Right lobe of liver (tissue), 6 donors: ENCODE measurements at regions not wholly inside any gene's neighbourhood (a gene's known extent, or its start where the extent isn't known, plus 50 kb on each side); places are given as distances from the start of the nearest gene placed in this dataset.
"Not testable (repeated sequence)": the region's sequence is repeated elsewhere in the genome, so short reads cannot be mapped to it uniquely, and the experiment has no call there.

Experiments
- ATAC-seq, 4 donors: fragments of 200-7000 bp; cut with Tn5 transposase; one replicate each; pipeline ENCODE4 v1.9.1; 2020; ENCODE audit warnings: mild to moderate bottlenecking in 4 of 4, moderate library complexity in 4 of 4
- DNase-seq, 3 donors: peaks; one replicate each; pipeline ENCODE4 v3.0.0-alpha.2; 2020
- H3K27ac ChIP-seq, 3 donors: fragments of 200-600 bp; one replicate each; pipeline ENCODE4 v1.8.0; 2022
- H3K27me3 ChIP-seq, 2 donors: fragments of 200-600 bp; one replicate each; pipeline ENCODE4 v1.8.0; 2022
- H3K36me3 ChIP-seq, 4 donors: fragments of 200-600 bp; sonication (generic) in 1 of 4; one replicate each; pipeline versions ENCODE4 v1.5.1 to v1.8.0; 2017 to 2022; ENCODE audit warnings: control low read depth in 1 of 4
- H3K4me1 ChIP-seq, 4 donors: fragments of 200-600 bp; sonication (generic) in 1 of 4; one replicate each; pipeline versions ENCODE4 v1.5.1 to v1.8.0; 2017 to 2022; ENCODE audit warnings: control low read depth in 1 of 4
- H3K4me3 ChIP-seq, 3 donors: fragments of 200-600 bp; one replicate each; pipeline ENCODE4 v1.8.0; 2022
- H3K9me3 ChIP-seq, 4 donors: fragments of 200-600 bp; sonication (generic) in 1 of 4; one replicate each; pipeline versions ENCODE4 v1.5.1 to v1.8.0; 2017 to 2022; ENCODE audit warnings: control low read depth in 1 of 4
- POLR2A ChIP-seq: fragments of 450-650 bp; IDR thresholded peaks from one replicate; pipeline ENCODE4 v1.6.1; 2017; ENCODE audit warnings: antibody characterized with exemption, mild to moderate bottlenecking
- WGBS: methylation state at CpG from one replicate; pipeline ENCODE4 v1.1.6; 2018; ENCODE audit warnings: low coverage, low lambda C conversion rate; ENCODE audit not compliant: insufficient coverage; ENCODE audit errors: missing lambda C conversion rate; 5-methylcytosine and 5-hydroxymethylcytosine counted together
- intact Hi-C, 2 donors: fragments of 100-400 bp; cut with DNase I; formaldehyde crosslinking; loops; one replicate each; pipeline versions ENCODE4 v1.11.2 to v1.14.1; 2022
- TF ChIP-seq, protein P1 (sequence below), 4 donors: fragments of 200-600 bp in 3 of 4; fragments of 450-650 bp in 1 of 4; IDR thresholded peaks; one replicate each; pipeline versions ENCODE4 v1.5.1 to v1.8.0; 2016 to 2022; ENCODE audit warnings: antibody characterized with exemption in 4 of 4, mild to moderate bottlenecking in 2 of 4
- donor health status: DM: no; HTN: yes; CAD: no.
- donor health status: DM: no; HTN: no; CAD: no.
- donor health status: DM: no; HTN: no; CAD: no.
- donor health status: DM: no; HTN: yes; CAD: no.
- donor health status: DM: no; HTN: yes; CAD: no.

DNA sequence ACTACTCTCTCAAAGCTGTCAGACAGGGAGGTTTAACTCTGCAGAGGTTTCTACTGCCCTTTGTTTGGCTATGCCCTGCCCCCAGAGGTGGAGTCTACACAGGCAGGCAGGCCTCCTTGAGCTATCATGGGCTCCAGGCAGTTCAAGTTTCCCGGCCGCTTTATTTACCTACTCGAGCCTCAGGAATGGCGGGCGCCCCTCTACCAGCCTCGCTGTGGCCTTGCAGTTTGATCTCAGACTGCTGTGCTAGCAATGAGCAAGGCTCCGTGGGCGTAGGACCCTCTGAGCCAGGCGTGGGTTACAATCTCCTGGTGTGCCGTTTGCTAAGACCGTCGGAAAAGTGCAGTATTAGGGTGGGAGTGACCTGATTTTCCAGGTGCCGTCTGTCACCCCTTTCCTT, 124.3 kb downstream of the PTCHD1 start:
- DNase-seq, H3K4me1 ChIP-seq, intact Hi-C loops, H3K27me3 ChIP-seq, H3K27ac ChIP-seq, H3K9me3 ChIP-seq, H3K4me3 ChIP-seq, H3K36me3 ChIP-seq, ATAC-seq: not testable (repeated sequence)
- WGBS, result 86% methylated on average over 5 of the region's 13 CpGs

DNA sequence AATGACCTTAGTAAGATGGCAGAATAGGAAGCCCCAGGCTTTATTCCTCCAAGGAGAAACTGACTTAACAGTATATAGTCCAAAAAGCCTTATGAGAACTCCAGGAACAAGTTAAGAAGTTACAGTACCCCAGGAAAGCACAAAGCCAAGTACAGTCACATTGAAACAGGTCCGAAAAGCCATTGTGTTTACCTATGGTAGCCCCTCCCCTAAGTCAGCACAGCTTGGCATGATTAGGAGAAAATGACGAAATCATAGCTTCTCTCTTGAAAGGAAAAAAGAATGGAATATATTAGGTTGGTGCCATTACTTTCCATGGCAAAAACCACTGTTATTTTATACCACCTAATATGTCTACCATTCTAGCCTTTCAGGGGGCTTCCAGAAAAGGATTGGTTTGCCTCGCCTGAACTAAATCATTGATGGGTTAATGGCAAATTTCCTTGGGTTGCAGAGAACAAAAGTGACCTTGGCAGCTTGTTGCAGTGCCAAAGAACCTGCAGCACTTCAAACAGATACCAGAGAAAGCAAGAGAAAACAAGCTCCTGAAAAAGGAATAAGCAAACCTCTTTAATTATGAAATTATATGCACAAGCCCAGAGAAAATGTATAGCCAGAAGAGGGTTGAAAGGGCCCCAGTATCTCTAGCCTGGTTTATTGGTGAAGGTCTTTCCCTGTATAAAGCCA, 130.6 kb downstream of the PTCHD1 start:
- intact Hi-C loops, result no loop called here
- Histone ChIP-seq H3K36me3 (no peaks in the 10 kb centered on the region), H3K4me3 (no peak overlapping the region), H3K9me3 (peaks cover 0 to 21% (median 8%) of the 10 kb centered on the region in 4 donors), H3K27ac (no peak overlapping the region), H3K4me1 (no peaks in the 10 kb centered on the region), H3K27me3 (no peaks in the 10 kb centered on the region)
- no peak for DNase-seq
- peak in 1 of 4 donors; percentile 69 for ATAC-seq
- WGBS, result 46% methylated on average over 3 of the region's 3 CpGs
- TF ChIP-seq, protein P1, sequence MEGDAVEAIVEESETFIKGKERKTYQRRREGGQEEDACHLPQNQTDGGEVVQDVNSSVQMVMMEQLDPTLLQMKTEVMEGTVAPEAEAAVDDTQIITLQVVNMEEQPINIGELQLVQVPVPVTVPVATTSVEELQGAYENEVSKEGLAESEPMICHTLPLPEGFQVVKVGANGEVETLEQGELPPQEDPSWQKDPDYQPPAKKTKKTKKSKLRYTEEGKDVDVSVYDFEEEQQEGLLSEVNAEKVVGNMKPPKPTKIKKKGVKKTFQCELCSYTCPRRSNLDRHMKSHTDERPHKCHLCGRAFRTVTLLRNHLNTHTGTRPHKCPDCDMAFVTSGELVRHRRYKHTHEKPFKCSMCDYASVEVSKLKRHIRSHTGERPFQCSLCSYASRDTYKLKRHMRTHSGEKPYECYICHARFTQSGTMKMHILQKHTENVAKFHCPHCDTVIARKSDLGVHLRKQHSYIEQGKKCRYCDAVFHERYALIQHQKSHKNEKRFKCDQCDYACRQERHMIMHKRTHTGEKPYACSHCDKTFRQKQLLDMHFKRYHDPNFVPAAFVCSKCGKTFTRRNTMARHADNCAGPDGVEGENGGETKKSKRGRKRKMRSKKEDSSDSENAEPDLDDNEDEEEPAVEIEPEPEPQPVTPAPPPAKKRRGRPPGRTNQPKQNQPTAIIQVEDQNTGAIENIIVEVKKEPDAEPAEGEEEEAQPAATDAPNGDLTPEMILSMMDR (IDR thresholded peaks at IDR 0.05), result no peak

DNA sequence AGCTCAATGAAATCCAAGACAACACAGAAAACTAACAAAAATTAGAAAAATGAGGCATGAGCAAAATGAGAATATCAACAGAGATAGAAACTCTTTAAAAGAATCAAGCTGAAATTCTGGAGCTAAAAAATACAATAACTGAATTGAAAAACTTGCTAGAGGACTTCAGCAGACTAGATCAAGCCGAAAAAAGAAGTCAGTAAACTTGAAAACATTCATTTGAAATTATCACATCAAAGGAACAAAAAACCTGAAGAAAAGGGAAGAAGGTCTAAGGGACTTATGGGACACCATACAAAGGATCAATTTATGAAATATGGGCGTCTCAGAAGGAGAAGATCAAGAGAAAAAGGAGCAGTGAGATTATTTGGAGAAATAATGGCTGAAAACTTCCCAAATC, 131.3 kb downstream of the PTCHD1 start:
- TF ChIP-seq, protein P1 (IDR thresholded peaks at IDR 0.05), result no peak
- no peak for TF ChIP-seq POLR2A
- ATAC-seq (no peak), DNase-seq (no peak)
- peaks cover 0 to 17% (median 7%) of the 10 kb centered on the region in 4 donors for H3K9me3 ChIP-seq
- H3K4me1 ChIP-seq, result no peaks in the 10 kb centered on the region
- 33% methylated on average over 2 of the region's 2 CpGs for WGBS
- intact Hi-C loops, result no loop called here
- no peak overlapping the region for H3K4me3 ChIP-seq
- no peaks in the 10 kb centered on the region for H3K27me3 ChIP-seq
- no peak overlapping the region for H3K27ac ChIP-seq
- no peaks in the 10 kb centered on the region for H3K36me3 ChIP-seq

DNA sequence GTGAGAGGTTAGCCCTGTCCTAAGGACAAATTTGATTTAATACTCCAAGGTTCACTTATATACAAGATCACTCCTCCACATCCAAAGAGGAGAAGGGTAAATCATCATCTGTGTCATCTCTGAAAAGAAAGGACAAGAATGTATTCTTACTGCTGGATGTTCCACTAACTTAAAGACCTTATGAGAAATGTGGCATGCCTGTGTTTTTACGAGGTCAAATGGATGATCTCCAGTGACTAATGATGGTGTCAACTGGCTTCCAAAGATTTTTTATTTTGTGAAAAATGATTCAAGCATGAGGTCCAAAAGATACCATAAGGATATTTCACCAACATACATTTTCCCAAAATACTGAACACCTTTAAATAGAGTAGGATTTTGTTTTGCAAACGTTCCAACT, 143.4 kb downstream of the PTCHD1 start:
- DNase-seq (no peak), ATAC-seq (no peak)
- no peak overlapping the region for H3K4me3 ChIP-seq
- H3K36me3 ChIP-seq, result no peaks in the 10 kb centered on the region
- TF ChIP-seq POLR2A, result no peak
- TF ChIP-seq, protein P1 (IDR thresholded peaks at IDR 0.05), result no peak
- 23% methylated on average over 2 of the region's 2 CpGs for WGBS
- no peaks in the 10 kb centered on the region for H3K27me3 ChIP-seq
- H3K9me3 ChIP-seq, result no peaks in the 10 kb centered on the region
- H3K4me1 ChIP-seq, result no peaks in the 10 kb centered on the region
- H3K27ac ChIP-seq, result no peak overlapping the region
- intact Hi-C loops, result no loop called here

DNA sequence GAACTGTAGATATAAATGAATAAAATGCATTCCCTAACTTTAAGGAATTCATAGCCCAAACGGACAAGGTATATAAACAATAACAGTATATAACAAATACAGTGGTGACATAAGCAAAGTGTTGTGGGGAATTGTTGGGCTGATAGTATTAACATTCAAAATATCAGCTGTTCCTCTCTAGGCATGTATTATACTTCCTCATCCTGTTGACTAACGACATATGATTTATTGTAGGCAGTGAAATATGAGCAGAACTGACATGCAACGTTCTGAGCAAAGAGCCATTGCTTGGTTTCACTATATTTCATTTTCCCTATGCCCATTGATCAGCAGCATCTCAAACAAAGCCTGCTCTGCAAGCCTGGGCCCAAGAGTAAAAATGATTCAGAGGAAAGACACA, 143.9 kb downstream of the PTCHD1 start:
- H3K9me3 ChIP-seq, result no peaks in the 10 kb centered on the region
- no peaks in the 10 kb centered on the region for H3K27me3 ChIP-seq
- no peak overlapping the region for H3K27ac ChIP-seq
- H3K36me3 ChIP-seq, result no peaks in the 10 kb centered on the region
- DNase-seq (no peak), ATAC-seq (no peak)
- H3K4me3 ChIP-seq, result no peak overlapping the region
- H3K4me1 ChIP-seq, result no peaks in the 10 kb centered on the region
- intact Hi-C loops, result no loop called here
- TF ChIP-seq, protein P1 (IDR thresholded peaks at IDR 0.05), result no peak
- TF ChIP-seq POLR2A, result no peak
- WGBS, result 31% methylated on average over 3 of the region's 3 CpGs
